Esophagus muscularis mucosa (tissue), 4 donors: ENCODE measurements at regions not wholly inside any gene's neighbourhood (a gene's known extent, or its start where the extent isn't known, plus 50 kb on each side); places are given as distances from the start of the nearest gene placed in this dataset.

Experiments used
- EP300 ChIP-seq: sonication (generic); formaldehyde crosslinking; IDR thresholded peaks from one replicate; pipeline ENCODE4 v1.6.1; 2017; ENCODE audit warnings: antibody characterized with exemption
- POLR2A ChIP-seq: fragments of 450-650 bp; IDR thresholded peaks from one replicate; pipeline ENCODE4 v1.6.1; 2017; ENCODE audit warnings: antibody characterized with exemption, moderate library complexity, mild to moderate bottlenecking, low read depth
- TF ChIP-seq, protein P1 (sequence below), 3 experiments: fragments of 200-600 bp in 2 of 3; fragments of 450-650 bp in 1 of 3; sonication (generic) in 2 of 3; IDR thresholded peaks; one replicate each; pipeline ENCODE4 v1.5.1; 2017 to 2019; ENCODE audit warnings: antibody characterized with exemption in 3 of 3, mild to moderate bottlenecking in 2 of 3, moderate library complexity in 1 of 3

GRCh38 chr10:8975535-8975934 lies 921.0 kb downstream of the GATA3 start:
- TF ChIP-seq EP300 (no peak), POLR2A (no peak)
- TF ChIP-seq, protein P1, sequence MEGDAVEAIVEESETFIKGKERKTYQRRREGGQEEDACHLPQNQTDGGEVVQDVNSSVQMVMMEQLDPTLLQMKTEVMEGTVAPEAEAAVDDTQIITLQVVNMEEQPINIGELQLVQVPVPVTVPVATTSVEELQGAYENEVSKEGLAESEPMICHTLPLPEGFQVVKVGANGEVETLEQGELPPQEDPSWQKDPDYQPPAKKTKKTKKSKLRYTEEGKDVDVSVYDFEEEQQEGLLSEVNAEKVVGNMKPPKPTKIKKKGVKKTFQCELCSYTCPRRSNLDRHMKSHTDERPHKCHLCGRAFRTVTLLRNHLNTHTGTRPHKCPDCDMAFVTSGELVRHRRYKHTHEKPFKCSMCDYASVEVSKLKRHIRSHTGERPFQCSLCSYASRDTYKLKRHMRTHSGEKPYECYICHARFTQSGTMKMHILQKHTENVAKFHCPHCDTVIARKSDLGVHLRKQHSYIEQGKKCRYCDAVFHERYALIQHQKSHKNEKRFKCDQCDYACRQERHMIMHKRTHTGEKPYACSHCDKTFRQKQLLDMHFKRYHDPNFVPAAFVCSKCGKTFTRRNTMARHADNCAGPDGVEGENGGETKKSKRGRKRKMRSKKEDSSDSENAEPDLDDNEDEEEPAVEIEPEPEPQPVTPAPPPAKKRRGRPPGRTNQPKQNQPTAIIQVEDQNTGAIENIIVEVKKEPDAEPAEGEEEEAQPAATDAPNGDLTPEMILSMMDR (IDR thresholded peaks at IDR 0.05), result no peak
